Fibroblast of villous mesenchyme (primary cell): ENCODE measurements at regions not wholly inside any gene's neighbourhood (a gene's known extent, or its start where the extent isn't known, plus 50 kb on each side); places are given as distances from the start of the nearest gene placed in this dataset.

ENCODE experiments used
- DNase-seq: peaks from one replicate; pipeline ENCODE4 v3.0.0-alpha.2; 2010; ENCODE audit warnings: low read depth
- H3K4me3 ChIP-seq: 2 replicates; pipeline ENCODE4 v1.5.1; 2011; ENCODE audit warnings: low read depth, mild to moderate bottlenecking, low read length
- TF ChIP-seq, protein P1 (sequence below): IDR thresholded peaks from 2 replicates; pipeline ENCODE4 v1.5.1; 2012; ENCODE audit warnings: low read depth, mild to moderate bottlenecking, low read length; ENCODE audit not compliant: insufficient read depth

DNA sequence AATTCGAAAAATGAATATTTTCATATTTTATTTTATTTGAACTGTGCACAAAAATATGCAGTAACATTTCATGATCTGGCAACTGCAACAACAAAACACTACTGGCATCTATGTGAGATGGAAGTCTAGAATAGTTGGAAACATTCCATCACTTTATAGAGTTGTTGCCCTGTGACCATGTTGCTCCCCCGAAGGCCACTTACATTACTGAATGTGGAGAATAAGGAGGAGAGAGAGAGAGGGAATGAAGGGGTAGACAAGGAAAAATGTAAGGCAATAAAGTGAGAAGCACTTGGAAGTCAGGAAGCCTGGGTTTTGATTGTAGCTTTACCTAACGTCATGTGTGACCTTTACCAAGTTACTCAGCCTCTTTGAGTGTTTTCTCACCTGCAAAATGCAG lies 437.2 kb upstream of the EDIL3 start:
- TF ChIP-seq, protein P1, sequence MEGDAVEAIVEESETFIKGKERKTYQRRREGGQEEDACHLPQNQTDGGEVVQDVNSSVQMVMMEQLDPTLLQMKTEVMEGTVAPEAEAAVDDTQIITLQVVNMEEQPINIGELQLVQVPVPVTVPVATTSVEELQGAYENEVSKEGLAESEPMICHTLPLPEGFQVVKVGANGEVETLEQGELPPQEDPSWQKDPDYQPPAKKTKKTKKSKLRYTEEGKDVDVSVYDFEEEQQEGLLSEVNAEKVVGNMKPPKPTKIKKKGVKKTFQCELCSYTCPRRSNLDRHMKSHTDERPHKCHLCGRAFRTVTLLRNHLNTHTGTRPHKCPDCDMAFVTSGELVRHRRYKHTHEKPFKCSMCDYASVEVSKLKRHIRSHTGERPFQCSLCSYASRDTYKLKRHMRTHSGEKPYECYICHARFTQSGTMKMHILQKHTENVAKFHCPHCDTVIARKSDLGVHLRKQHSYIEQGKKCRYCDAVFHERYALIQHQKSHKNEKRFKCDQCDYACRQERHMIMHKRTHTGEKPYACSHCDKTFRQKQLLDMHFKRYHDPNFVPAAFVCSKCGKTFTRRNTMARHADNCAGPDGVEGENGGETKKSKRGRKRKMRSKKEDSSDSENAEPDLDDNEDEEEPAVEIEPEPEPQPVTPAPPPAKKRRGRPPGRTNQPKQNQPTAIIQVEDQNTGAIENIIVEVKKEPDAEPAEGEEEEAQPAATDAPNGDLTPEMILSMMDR, result no peak
- no peak for DNase-seq
- no peak overlapping the region for H3K4me3 ChIP-seq

DNA sequence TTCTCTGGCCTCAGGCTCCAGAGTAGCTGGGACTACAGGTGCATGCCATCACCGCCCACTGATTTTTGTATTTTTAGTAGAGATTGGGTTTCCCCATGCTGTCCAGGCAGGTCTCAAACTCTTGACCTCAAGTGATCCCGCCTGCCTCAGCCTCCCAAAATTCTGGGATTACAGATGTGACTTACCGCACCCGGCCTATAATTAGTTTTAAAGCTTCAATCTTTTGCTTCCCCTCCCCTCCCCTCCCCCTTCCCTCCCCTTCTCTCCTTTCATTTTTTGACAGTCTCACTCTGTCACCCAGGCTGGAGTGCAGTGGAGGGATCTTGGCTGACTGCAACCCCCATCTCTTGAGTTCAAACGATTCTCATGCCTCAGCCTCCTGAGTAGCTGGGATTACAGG lies 433.3 kb upstream of the EDIL3 start:
- TF ChIP-seq, protein P1, result no peak
- H3K4me3 ChIP-seq, result no peak overlapping the region
- DNase-seq, result no peak

DNA sequence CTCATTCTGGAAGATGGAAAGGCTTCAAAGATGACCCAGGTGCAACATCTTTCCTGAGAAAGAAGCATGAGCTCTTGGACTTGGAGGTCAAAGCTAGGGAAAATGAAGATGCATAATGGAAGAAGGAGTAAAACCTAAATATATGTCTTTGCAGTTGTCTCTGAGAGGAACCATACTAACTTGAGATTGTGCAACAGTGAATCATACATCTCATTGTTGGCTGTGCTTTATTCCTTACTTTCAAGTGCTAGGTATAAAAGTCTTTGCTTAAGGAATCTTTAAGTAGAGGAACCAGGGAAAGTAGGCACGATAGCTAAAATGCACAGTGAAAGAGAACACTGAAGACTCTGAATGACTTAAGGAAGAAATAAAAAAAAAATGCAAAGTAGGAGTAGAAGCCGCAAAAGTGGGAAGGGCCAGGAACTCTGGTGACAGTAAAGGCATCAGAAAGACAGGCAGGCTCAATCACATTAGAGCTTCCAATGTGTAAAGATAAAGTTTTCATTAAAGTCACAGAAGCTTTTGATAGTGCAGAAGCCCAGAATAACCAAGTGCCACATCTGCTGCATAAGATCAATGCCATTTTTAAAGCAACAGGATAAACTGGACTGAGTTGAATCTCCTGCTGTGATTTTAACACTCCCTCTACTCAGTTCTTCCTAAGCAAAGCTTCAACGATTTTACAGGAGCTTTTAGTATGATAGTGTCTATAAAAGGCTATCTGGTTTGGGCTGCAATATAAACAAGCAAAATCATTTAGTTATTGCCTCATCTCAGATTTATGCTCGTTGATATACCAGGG lies 432.3 kb upstream of the EDIL3 start:
- no peak for DNase-seq

DNA sequence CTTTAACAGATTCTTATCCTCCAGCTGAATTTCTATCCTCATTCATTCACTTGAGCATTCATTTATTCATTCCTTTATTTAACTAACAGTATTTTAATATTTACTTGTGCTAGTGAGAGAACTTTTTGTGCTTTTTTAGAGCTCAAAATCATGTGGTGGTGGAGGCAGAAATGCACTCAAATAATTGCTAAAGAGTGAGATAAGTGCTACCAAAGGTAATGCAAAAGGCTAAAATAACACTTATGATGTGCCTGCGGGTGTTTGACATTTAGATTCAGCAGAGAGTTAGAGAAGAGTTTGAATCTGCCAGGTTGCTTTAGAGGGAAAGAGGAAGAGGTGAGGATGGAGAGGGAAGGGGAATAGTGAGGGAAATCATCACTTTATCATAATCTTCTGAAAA lies 431.5 kb upstream of the EDIL3 start:
- DNase-seq, result no peak
- TF ChIP-seq, protein P1, result no peak

More for the DNA sequence above, 432.3 kb upstream of the EDIL3 start:
- H3K4me3 ChIP-seq, result no peak overlapping the region
- TF ChIP-seq, protein P1, result no peak

DNA sequence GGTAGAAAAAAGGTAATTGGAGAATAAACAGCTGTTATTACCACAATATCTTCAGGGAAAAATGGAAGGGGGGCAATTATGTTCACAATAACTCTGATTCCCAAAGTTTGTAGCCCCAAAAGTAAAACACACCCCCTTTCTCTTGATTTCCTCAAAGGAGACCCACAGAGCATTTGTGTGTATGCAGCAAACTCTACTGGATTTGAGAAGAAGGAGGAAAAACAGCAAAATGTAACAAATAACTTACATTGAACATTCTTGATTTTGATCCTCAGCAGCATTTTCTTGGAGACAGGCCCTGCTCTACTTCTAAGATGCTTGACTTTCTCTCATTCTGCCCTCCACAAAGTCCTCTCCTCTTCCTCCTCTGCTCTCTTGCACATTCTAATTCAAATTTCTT lies 420.8 kb upstream of the EDIL3 start:
- TF ChIP-seq, protein P1, result no peak
- no peak for DNase-seq

More for the DNA sequence above, 431.5 kb upstream of the EDIL3 start:
- no peak overlapping the region for H3K4me3 ChIP-seq

DNA sequence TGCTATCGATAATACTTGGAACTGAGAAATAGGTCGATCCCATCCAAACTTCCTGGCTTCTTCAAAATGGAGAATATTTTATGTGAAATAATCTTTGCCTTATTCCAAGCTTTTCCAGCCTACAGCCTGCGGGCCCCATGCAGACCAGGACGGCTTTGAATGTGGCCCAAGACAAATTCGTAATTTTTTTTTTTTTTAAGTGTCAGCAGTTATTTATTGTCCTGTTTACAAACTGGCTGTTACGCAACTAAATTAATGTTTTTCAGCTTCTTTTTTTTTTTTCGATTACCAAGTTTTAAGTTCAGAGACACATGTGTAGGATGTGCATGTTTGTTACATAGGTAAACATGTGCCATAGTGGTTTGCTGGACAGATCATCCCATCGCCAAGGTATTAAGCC lies 411.7 kb upstream of the EDIL3 start:
- TF ChIP-seq, protein P1, result no peak
- H3K4me3 ChIP-seq, result no peak overlapping the region
- DNase-seq, result no peak

More for the DNA sequence above, 420.8 kb upstream of the EDIL3 start:
- H3K4me3 ChIP-seq, result no peak overlapping the region
